DND-41 (cell line): ENCODE measurements at regions not wholly inside any gene's neighbourhood (a gene's known extent, or its start where the extent isn't known, plus 50 kb on each side); places are given as distances from the start of the nearest gene placed in this dataset.

ENCODE experiments used
- ATAC-seq: fragments of 200-7000 bp; cut with Tn5 transposase; 3 replicates; pipeline ENCODE4 v1.9.1; 2021; ENCODE audit warnings: low read depth; ENCODE audit not compliant: insufficient read depth
- DNase-seq: peaks from one replicate; pipeline ENCODE4 v3.0.0-alpha.2; 2020
- H2AFZ ChIP-seq: 2 replicates; pipeline ENCODE4 v1.6.0; 2012; ENCODE audit warnings: low read depth, low read length
- H3K27ac ChIP-seq: 2 replicates; pipeline ENCODE4 v1.5.1; 2012; ENCODE audit warnings: low read length, inconsistent platforms
- H3K27me3 ChIP-seq: fragments of 200-600 bp; sonication (generic); 2 replicates; pipeline ENCODE4 v1.6.0; 2012; ENCODE audit warnings: low read length, mild to moderate bottlenecking, inconsistent platforms; ENCODE audit not compliant: insufficient read depth, poor library complexity
- H3K36me3 ChIP-seq: 2 replicates; pipeline ENCODE4 v1.5.1; 2012; ENCODE audit warnings: low read length, inconsistent platforms; ENCODE audit not compliant: insufficient read depth
- H3K4me1 ChIP-seq: 2 replicates; pipeline ENCODE4 v1.5.1; 2012; ENCODE audit warnings: mild to moderate bottlenecking, low read length; ENCODE audit not compliant: insufficient read depth
- H3K4me2 ChIP-seq: 2 replicates; pipeline ENCODE4 v1.6.0; 2012; ENCODE audit warnings: mild to moderate bottlenecking, moderate library complexity, low read length, inconsistent platforms; ENCODE audit not compliant: insufficient read depth
- H3K4me3 ChIP-seq, 2 experiments: fragments of 200-600 bp in 1 of 2; shearing (Covaris generic) in 1 of 2; 2 replicates each; pipeline ENCODE4 v1.5.1; 2012 to 2016; ENCODE audit warnings: inconsistent platforms in 2 of 2, low read length in 2 of 2, mild to moderate bottlenecking in 2 of 2, low read depth in 1 of 2, moderate library complexity in 1 of 2
- H3K79me2 ChIP-seq: 2 replicates; pipeline ENCODE4 v1.6.0; 2012; ENCODE audit warnings: low read length, inconsistent platforms; ENCODE audit not compliant: insufficient read depth
- H3K9ac ChIP-seq: 2 replicates; pipeline ENCODE4 v1.6.0; 2012; ENCODE audit warnings: low read depth, mild to moderate bottlenecking, inconsistent platforms, low read length, moderate library complexity
- H3K9me3 ChIP-seq: 2 replicates; pipeline ENCODE4 v1.5.1; 2012; ENCODE audit warnings: low read length, moderate library complexity, mild to moderate bottlenecking, inconsistent platforms; ENCODE audit not compliant: insufficient read depth, severe bottlenecking
- H4K20me1 ChIP-seq: 2 replicates; pipeline ENCODE4 v1.6.0; 2012; ENCODE audit warnings: low read length; ENCODE audit not compliant: insufficient read depth
- EZH2 ChIP-seq: IDR thresholded peaks from 3 replicates; pipeline ENCODE4 v1.6.1; 2012; ENCODE audit warnings: borderline replicate concordance, low read depth, mild to moderate bottlenecking, moderate library complexity, low read length, inconsistent platforms; ENCODE audit not compliant: severe bottlenecking
- TF ChIP-seq, protein P1 (sequence below): IDR thresholded peaks from 2 replicates; pipeline ENCODE4 v1.5.1; 2012; ENCODE audit warnings: borderline replicate concordance, low read length, moderate library complexity, mild to moderate bottlenecking; ENCODE audit not compliant: poor library complexity, severe bottlenecking; ENCODE audit errors: extremely low read depth

DNA sequence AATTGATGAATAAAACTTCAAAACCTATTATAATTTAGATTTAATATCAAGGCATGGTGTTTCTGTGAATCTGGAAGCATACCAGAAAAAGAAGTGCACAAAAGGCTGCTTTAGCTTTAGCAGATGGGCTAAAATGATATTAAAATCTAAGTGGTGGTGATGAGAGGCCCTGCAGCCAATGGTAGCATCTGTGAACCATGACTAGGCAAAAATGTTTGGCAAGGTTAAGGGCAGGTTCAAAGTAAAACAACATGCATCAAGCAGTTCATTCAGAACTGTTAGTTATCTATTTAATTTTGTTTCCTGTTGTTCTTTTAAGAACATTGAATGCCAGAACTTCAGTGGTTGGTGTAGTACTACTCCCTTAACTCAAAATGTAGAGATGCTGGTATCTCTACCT lies 1736.9 kb upstream of the CELF4 start:
- H4K20me1 ChIP-seq = no peaks in the 10 kb centered on the region
- no peaks in the 10 kb centered on the region for H3K36me3 ChIP-seq
- no peak for DNase-seq
- no peak overlapping the region for H3K4me2 ChIP-seq
- H2AFZ ChIP-seq = no peak overlapping the region
- TF ChIP-seq, protein P1, sequence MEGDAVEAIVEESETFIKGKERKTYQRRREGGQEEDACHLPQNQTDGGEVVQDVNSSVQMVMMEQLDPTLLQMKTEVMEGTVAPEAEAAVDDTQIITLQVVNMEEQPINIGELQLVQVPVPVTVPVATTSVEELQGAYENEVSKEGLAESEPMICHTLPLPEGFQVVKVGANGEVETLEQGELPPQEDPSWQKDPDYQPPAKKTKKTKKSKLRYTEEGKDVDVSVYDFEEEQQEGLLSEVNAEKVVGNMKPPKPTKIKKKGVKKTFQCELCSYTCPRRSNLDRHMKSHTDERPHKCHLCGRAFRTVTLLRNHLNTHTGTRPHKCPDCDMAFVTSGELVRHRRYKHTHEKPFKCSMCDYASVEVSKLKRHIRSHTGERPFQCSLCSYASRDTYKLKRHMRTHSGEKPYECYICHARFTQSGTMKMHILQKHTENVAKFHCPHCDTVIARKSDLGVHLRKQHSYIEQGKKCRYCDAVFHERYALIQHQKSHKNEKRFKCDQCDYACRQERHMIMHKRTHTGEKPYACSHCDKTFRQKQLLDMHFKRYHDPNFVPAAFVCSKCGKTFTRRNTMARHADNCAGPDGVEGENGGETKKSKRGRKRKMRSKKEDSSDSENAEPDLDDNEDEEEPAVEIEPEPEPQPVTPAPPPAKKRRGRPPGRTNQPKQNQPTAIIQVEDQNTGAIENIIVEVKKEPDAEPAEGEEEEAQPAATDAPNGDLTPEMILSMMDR = no peak
- no peak for TF ChIP-seq EZH2
- H3K79me2 ChIP-seq = no peaks in the 10 kb centered on the region
- no peak overlapping the region for H3K27ac ChIP-seq
- ATAC-seq = no peak
- no peaks in the 10 kb centered on the region for H3K4me1 ChIP-seq
- no peak overlapping the region for H3K4me3 ChIP-seq
- no peak overlapping the region for H3K9ac ChIP-seq
- no peaks in the 10 kb centered on the region for H3K9me3 ChIP-seq
- no peaks in the 10 kb centered on the region for H3K27me3 ChIP-seq

DNA sequence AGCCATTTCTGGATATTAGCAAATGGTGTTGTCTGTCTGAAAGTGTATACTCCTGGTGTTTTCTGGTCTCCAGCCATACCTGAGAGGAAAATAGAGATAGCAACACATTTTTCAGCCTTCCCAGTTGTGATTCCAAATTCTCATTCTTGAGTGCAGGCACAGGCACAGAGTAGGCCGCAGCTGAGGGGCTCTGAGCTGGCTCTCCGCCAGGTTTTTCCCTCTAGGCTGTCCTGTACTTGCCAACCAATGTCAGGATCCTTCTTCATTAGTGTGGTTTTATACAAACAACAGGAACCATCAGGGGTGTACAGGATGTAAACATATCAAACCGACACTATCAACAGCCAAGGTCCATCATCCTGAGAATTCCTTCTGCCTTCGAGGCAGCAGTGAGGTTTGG lies 1733.6 kb upstream of the CELF4 start:
- DNase-seq = no peak
- Histone ChIP-seq H4K20me1 (no peaks in the 10 kb centered on the region), H3K36me3 (no peaks in the 10 kb centered on the region), H3K4me2 (no peak overlapping the region), H3K79me2 (no peaks in the 10 kb centered on the region), H3K4me1 (no peaks in the 10 kb centered on the region), H3K9me3 (no peaks in the 10 kb centered on the region), H3K27me3 (no peaks in the 10 kb centered on the region), H3K9ac (no peak overlapping the region), H2AFZ (no peak overlapping the region), H3K4me3 (no peak overlapping the region), H3K27ac (no peak overlapping the region)
- no peak for TF ChIP-seq EZH2
- TF ChIP-seq, protein P1 = no peak
- no peak for ATAC-seq

DNA sequence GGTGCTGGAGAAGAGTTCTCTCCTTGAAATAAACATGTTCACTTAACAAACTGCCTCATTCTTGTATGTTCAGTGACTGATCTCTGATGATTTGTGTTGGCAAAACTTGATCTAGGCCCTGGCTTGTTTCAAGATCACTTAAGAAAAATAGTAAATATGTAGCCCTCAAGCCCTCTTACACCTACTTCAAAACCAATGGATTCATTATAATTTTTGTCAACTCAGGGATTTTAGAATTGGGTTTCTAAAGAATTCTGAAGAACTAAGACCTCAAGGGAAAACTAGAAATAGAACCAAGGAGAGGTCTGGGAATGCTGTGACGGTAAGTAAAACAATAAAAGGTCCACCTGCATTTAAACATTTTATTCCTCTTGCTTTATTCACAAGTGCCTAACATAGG lies 1731.6 kb upstream of the CELF4 start:
- no peaks in the 10 kb centered on the region for H3K9me3 ChIP-seq
- H3K79me2 ChIP-seq = no peaks in the 10 kb centered on the region
- H3K4me2 ChIP-seq = no peak overlapping the region
- ATAC-seq (no peak), DNase-seq (no peak)
- no peak overlapping the region for H3K9ac ChIP-seq
- H3K36me3 ChIP-seq = no peaks in the 10 kb centered on the region
- no peak for TF ChIP-seq EZH2
- TF ChIP-seq, protein P1 = no peak
- no peaks in the 10 kb centered on the region for H4K20me1 ChIP-seq
- no peak overlapping the region for H3K4me3 ChIP-seq
- no peak overlapping the region for H3K27ac ChIP-seq
- H3K27me3 ChIP-seq = no peaks in the 10 kb centered on the region
- H2AFZ ChIP-seq = no peak overlapping the region
- H3K4me1 ChIP-seq = no peaks in the 10 kb centered on the region
